RWPE2 (cell line): ENCODE measurements at regions not wholly inside any gene's neighbourhood (a gene's known extent, or its start where the extent isn't known, plus 50 kb on each side); places are given as distances from the start of the nearest gene placed in this dataset.

Source experiments
- ATAC-seq: fragments of 200-7000 bp; cut with Tn5 transposase; 3 replicates; pipeline ENCODE4 v1.9.1; 2021; ENCODE audit warnings: low read depth
- DNase-seq: peaks from one replicate; pipeline ENCODE4 v3.0.0-alpha.2; 2020; ENCODE audit warnings: low spot score
- H3K27ac ChIP-seq: fragments of 450-650 bp; 2 replicates; pipeline ENCODE4 v1.5.1; 2017; ENCODE audit warnings: mild to moderate bottlenecking; ENCODE audit not compliant: poor library complexity, severe bottlenecking
- H3K27me3 ChIP-seq: fragments of 250-450 bp; sonication (Bioruptor Pico); 2 replicates; pipeline ENCODE4 v1.5.1; 2021; ENCODE audit warnings: mild to moderate bottlenecking, moderate library complexity; ENCODE audit not compliant: insufficient read depth, poor library complexity, severe bottlenecking
- H3K36me3 ChIP-seq: fragments of 250-450 bp; sonication (Bioruptor Pico); 2 replicates; pipeline ENCODE4 v1.5.1; 2020; ENCODE audit warnings: low read depth, mild to moderate bottlenecking, moderate library complexity
- H3K4me1 ChIP-seq: fragments of 250-450 bp; sonication (Bioruptor Pico); 2 replicates; pipeline ENCODE4 v1.5.1; 2021; ENCODE audit warnings: mild to moderate bottlenecking, moderate library complexity; ENCODE audit not compliant: insufficient read depth, poor library complexity, severe bottlenecking
- H3K4me3 ChIP-seq: fragments of 250-450 bp; sonication (Bioruptor Pico); 2 replicates; pipeline ENCODE4 v1.5.1; 2021; ENCODE audit warnings: mild to moderate bottlenecking, moderate library complexity; ENCODE audit not compliant: severe bottlenecking
- H3K9me3 ChIP-seq: fragments of 250-450 bp; sonication (Bioruptor Pico); 2 replicates; pipeline ENCODE4 v1.5.1; 2021; ENCODE audit warnings: mild to moderate bottlenecking, moderate library complexity; ENCODE audit not compliant: severe bottlenecking
- TF ChIP-seq, protein P1 (sequence below): fragments of 450-650 bp; IDR thresholded peaks from one replicate; pipeline ENCODE4 v1.5.1; 2017; ENCODE audit warnings: mild to moderate bottlenecking, moderate library complexity; ENCODE audit not compliant: poor library complexity, severe bottlenecking

DNA sequence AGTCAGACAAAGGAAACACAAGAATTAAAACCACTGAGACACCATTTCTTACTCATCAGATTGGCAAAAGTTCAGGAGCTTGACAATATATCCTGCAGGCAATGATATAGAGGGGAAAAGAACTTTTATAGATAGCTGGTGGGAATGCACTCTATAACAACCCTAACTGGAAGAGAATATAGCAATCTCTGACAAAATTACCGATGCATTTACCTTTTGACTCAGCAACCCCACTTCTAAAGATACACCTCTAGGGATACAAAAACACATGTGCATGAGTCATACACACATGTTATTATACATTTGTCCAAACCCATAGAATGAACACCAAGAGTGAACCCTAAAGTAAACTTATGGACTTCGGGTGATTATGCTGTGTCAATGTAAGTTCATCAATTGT is 79.4 kb upstream of the SRD5A2 start:
- ATAC-seq: peak; percentile 75
- H3K27ac ChIP-seq: peak overlapping the region; percentile 49
- no peak overlapping the region for H3K4me3 ChIP-seq
- no peak for DNase-seq
- no peaks in the 10 kb centered on the region for H3K27me3 ChIP-seq
- H3K36me3 ChIP-seq: no peaks in the 10 kb centered on the region
- H3K4me1 ChIP-seq: no peaks in the 10 kb centered on the region
- no peaks in the 10 kb centered on the region for H3K9me3 ChIP-seq
- TF ChIP-seq, protein P1, sequence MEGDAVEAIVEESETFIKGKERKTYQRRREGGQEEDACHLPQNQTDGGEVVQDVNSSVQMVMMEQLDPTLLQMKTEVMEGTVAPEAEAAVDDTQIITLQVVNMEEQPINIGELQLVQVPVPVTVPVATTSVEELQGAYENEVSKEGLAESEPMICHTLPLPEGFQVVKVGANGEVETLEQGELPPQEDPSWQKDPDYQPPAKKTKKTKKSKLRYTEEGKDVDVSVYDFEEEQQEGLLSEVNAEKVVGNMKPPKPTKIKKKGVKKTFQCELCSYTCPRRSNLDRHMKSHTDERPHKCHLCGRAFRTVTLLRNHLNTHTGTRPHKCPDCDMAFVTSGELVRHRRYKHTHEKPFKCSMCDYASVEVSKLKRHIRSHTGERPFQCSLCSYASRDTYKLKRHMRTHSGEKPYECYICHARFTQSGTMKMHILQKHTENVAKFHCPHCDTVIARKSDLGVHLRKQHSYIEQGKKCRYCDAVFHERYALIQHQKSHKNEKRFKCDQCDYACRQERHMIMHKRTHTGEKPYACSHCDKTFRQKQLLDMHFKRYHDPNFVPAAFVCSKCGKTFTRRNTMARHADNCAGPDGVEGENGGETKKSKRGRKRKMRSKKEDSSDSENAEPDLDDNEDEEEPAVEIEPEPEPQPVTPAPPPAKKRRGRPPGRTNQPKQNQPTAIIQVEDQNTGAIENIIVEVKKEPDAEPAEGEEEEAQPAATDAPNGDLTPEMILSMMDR: no peak

- H3K27ac ChIP-seq: no peak overlapping the region
- no peak for DNase-seq
- no peaks in the 10 kb centered on the region for H3K36me3 ChIP-seq
- H3K4me1 ChIP-seq: no peaks in the 10 kb centered on the region
- peaks cover under 1% of the 10 kb centered on the region for H3K27me3 ChIP-seq
- H3K4me3 ChIP-seq: no peak overlapping the region
- no peak for ATAC-seq
- TF ChIP-seq, protein P1: no peak
- H3K9me3 ChIP-seq: no peaks in the 10 kb centered on the region
Observed at GRCh38 chr2:31654241-31654640, 73.5 kb upstream of the SRD5A2 start.

GRCh38 chr2:31651736-31652135 is 71.0 kb upstream of the SRD5A2 start:
- TF ChIP-seq, protein P1: no peak
- Histone ChIP-seq H3K36me3 (no peaks in the 10 kb centered on the region), H3K27me3 (peaks cover 18% of the 10 kb centered on the region), H3K9me3 (no peaks in the 10 kb centered on the region), H3K4me3 (no peak overlapping the region), H3K4me1 (no peaks in the 10 kb centered on the region), H3K27ac (no peak overlapping the region)
- DNase-seq: no peak
- no peak for ATAC-seq

DNA sequence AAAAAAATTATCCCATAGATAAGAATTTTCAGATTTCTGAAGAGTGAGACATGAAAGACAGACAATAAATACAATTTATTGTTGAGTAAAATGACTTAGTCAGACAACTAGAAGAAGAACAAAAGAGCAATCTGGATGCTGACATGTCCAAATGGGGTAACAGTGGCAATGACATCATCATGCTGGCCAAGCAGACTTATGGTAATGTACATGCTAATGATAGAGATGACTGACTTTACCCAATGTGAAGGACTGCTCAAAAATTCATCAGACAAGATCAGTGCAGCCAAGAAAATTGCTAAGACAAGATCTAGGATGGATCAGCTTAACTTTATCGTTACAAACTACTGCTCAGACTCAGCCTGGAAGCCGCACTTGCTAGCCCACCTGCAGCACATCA is 70.5 kb upstream of the SRD5A2 start:
- ATAC-seq (no peak), DNase-seq (no peak)
- H3K36me3 ChIP-seq: no peaks in the 10 kb centered on the region
- H3K27ac ChIP-seq: no peak overlapping the region
- TF ChIP-seq, protein P1: no peak
- no peak overlapping the region for H3K4me3 ChIP-seq
- H3K27me3 ChIP-seq: peaks cover 18% of the 10 kb centered on the region
- H3K4me1 ChIP-seq: no peaks in the 10 kb centered on the region
- H3K9me3 ChIP-seq: no peaks in the 10 kb centered on the region

DNA sequence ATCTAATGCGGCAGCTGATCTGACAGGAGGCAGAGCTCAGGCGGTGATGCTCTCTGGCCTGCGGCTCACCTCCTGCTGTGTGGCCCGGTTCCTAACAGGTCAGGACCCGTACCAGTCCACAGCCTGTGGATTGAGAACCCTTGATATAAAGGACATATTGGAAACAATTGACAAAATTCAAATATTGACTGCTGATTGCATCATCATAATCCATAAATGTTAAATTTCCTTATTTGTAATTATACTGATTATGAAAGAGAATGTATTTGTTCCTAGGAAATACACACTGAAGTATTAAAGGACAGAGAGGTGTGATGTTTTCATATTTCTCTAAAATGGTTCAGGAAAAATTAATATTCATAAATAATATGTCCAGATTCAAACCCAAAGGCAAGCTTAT is 63.8 kb upstream of the SRD5A2 start:
- Histone ChIP-seq H3K27me3 (peaks cover 55% of the 10 kb centered on the region), H3K9me3 (no peaks in the 10 kb centered on the region), H3K4me1 (no peaks in the 10 kb centered on the region), H3K27ac (no peak overlapping the region), H3K36me3 (no peaks in the 10 kb centered on the region), H3K4me3 (no peak overlapping the region)
- no peak for ATAC-seq
- DNase-seq: no peak
- TF ChIP-seq, protein P1: no peak
